ENCODE measurements at regions not wholly inside any gene's neighbourhood (a gene's known extent, or its start where the extent isn't known, plus 50 kb on each side); places are given as distances from the start of the nearest gene placed in this dataset.

GRCh38 chr9:99305124-99305523, 83.0 kb downstream of the SEC61B start:
- Histone ChIP-seq H3K4me3 (no peak overlapping the region), H3K27me3 (no peaks in the 10 kb centered on the region), H3K9me3 (no peaks in the 10 kb centered on the region), H3K27ac (no peak overlapping the region), H3K36me3 (no peaks in the 10 kb centered on the region), H3K4me1 (no peaks in the 10 kb centered on the region)
- no peak for DNase-seq
- ATAC-seq = no peak
- intact Hi-C loops (cut with DNase I) = loop anchor here in 1 of 10 donors (10.0 kb wide), 2 partner anchors 520 to 700 kb away; partner anchors contain the start of gene NR4A3
- 93% methylated on average over 8 of the region's 8 CpGs for WGBS, 2 donors
- no peak for TF ChIP-seq CTCF (IDR thresholded peaks at IDR 0.05)

- no peak for ATAC-seq
- 90 to 91% methylated on average over 41 of the region's 41 CpGs for WGBS, 2 donors
Measured at GRCh38 chr9:99305820-99306811, 84.0 kb downstream of the SEC61B start.

GRCh38 chr9:99307851-99308250, 85.8 kb downstream of the SEC61B start:
- no peaks in the 10 kb centered on the region for H3K4me1 ChIP-seq
- TF ChIP-seq CTCF (IDR thresholded peaks at IDR 0.05) = no peak
- H3K27ac ChIP-seq = no peak overlapping the region
- no peaks in the 10 kb centered on the region for H3K27me3 ChIP-seq
- ATAC-seq (no peak), DNase-seq (no peak)
- 59 to 66% methylated on average over 4 of the region's 4 CpGs for WGBS, 2 donors
- H3K9me3 ChIP-seq = no peaks in the 10 kb centered on the region
- H3K4me3 ChIP-seq = no peak overlapping the region
- intact Hi-C loops (cut with DNase I) = loop anchor here in 1 of 10 donors (10.0 kb wide), 2 partner anchors 517 to 697 kb away; partner anchors contain the start of gene NR4A3
- no peaks in the 10 kb centered on the region for H3K36me3 ChIP-seq

More at GRCh38 chr9:99305820-99306811, 84.0 kb downstream of the SEC61B start:
- TF ChIP-seq CTCF (IDR thresholded peaks at IDR 0.05) = no peak
- Histone ChIP-seq H3K9me3 (no peaks in the 10 kb centered on the region), H3K27me3 (no peaks in the 10 kb centered on the region), H3K36me3 (no peaks in the 10 kb centered on the region), H3K27ac (no peak overlapping the region), H3K4me1 (no peaks in the 10 kb centered on the region), H3K4me3 (no peak overlapping the region)
- intact Hi-C loops (cut with DNase I) = loop anchor here in 1 of 10 donors (10.0 kb wide), 2 partner anchors 519 to 699 kb away; partner anchors contain the start of gene NR4A3
- DNase-seq = no peak

- Histone ChIP-seq H3K27me3 (no peaks in the 10 kb centered on the region), H3K4me1 (no peaks in the 10 kb centered on the region), H3K36me3 (no peaks in the 10 kb centered on the region), H3K9me3 (no peaks in the 10 kb centered on the region), H3K4me3 (no peak overlapping the region), H3K27ac (no peak overlapping the region)
- ATAC-seq (no peak), DNase-seq (no peak)
- WGBS, 2 donors = 88 to 89% methylated on average over 7 of the region's 7 CpGs
- no peak for TF ChIP-seq CTCF (IDR thresholded peaks at IDR 0.05)
- intact Hi-C loops (cut with DNase I) = loop anchor here in 1 of 10 donors (10.0 kb wide), 2 partner anchors 515 to 695 kb away; partner anchors contain the start of gene NR4A3
Measured at GRCh38 chr9:99309141-99309939, 87.3 kb downstream of the SEC61B start.
